ENCODE measurements at regions not wholly inside any gene's neighbourhood (a gene's known extent, or its start where the extent isn't known, plus 50 kb on each side); places are given as distances from the start of the nearest gene placed in this dataset.

DNA sequence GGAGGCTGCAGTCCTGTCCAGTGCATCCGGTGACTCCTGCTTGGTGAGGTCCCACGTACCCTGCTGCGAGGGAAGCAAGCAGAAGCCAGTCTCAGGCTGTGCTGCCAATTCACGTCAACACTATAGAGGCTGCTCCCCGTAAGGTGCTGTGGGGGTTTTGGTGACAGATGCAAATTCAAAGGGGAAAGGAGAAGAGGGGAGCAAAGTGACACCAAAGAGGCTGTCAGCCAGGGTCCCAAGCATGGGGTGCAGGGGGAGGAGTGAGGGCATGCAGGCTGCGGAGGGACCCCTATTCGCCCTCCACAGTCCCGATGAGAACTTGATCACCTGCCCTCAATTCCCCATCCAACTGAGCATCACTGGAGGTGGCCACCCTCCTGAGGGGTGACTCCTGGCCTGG is 179.4 kb upstream of the HS6ST1 start:
- DNase-seq = no peak

DNA sequence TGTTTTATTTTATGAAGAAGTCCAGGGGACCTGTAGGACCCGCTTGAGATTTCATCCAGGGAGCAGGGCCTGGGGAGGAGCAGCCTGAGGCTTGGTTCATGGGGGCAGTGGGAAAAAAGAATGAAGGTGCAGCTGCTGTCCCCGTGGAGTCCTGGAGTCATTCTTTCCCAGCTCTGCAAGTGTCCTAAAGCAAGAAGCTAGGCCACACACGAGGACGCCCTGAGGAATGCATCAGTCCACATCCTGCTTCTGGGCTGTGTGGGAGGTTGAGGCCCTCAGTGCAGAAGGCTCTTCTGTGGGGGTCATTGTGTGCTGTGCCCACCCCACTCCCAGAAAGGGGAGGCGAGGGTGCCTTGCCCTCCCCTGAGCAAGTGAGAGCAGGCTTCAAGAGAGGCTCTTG is 179.9 kb upstream of the HS6ST1 start:
- no peak for DNase-seq

DNA sequence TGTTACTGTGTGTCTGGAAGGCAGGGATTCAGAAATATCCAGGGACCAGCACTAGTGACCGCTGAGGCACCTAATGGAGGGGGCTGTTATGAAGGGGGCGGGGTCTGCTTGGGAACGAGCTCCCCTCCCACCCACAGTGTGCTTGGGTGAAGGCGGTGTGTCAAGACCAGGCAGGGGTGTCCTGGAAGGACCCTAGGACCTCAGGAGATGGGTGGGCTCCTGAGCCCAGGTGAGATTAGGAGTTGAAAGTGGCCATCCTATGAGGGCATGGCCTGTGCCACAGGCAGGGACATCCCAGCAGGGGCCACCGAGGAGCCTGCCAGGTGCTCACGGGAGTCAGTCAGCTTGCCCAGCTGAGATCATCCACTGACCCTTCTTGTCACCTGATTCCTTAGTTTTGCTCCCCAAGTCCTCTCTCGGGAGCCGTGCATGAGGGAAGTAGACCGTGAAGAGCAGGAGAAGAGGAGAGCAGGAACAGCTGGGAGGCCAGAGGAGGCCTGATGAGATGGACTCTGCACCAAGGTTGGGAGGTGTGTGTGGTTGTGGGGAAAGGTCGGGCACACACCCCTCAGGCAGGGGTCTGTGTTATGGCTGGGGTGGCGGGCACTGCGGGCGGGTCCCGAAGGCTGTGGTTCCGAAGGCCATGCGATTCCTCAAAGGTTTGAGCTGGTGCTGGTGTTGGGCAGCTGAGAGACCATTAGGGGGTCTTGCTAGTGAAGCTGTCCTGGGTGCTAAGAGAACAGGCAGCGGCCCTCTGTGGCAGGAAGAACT is 180.9 kb upstream of the HS6ST1 start:
- no peak for DNase-seq

DNA sequence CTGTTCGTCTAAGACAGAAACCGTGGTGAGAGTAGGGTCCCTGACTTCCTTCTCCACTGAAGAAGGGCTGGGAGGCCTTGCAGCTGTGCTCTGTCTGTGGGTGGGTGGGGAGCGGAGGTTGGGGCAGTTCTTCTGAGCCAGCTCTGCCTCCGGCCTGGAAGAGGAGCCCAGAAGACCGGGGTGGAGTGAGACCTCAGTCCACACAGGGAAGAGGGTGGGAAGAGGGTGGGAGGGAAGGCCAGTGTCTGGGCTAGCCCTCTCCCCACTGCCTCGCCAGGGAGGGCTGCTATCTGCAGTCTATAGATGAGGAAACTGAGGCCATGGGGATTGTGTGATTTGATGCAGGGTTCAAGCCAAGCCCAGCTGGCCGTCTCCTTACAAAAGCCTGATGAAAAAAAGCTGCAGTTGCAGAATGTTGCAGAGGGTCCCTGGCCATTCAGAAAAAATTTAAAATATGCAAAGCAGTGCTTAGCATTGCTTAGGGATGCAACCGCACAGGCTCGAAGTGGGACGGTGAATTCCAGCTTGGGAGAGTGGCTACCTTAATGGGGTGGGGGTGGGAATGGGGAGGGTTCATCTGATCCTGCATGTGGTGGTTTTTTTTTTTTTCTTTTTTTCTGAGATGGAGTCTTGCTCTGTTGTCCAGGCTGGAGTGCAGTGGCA is 181.6 kb upstream of the HS6ST1 start:
- no peak for DNase-seq

DNA sequence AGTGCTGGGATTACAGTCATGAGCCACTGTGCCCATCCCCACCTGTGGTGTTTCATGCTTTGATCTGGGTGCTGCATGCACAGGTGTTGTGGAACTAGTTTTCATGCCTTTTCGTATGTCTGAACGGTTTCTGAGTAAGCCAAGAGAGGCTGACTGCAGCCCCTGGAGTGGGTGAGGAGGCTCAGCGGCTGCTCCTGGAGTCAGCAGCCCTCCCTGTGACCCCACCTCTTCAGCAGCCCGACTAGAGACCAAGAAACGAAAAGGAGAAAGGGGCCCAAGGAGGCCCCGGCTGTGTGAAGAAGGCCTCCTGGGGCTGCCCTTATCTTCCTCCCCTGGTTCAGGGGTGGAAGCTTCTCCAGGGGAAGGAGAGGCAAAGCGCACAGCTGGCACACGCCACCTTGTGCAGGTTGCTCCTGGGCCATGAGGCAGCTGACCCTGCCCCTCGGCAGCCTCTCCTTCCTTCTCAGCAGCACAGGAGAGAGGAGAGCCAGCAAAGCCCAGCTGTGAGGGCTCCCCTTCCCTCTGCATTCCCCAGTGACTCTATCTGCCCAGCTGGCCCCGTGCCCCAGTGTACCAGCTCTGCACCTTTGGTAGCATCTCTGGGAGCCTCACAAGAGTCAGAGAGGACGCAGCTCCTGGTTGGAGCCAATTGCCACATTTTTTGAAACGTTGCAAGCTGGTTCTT is 182.5 kb upstream of the HS6ST1 start:
- no peak for DNase-seq

DNA sequence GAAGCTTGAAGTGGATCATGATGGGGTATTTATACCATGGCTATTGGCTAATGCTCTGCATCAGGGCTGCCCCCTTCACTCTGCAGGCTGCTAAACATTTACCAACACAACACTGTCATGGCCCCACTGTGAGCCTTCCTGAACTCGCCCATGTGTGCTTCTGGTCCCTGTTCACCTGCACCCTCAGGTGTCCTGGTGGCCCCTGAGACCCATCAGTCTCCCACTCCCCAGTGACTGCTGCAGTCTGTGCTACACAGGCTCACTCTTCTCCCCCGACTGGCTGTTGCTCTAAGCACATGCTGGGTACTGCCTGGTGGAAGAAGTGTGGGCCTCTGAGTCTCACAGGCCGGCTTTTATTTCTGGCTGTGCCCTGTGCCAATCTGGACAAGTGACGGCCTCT is 183.0 kb upstream of the HS6ST1 start:
- DNase-seq = no peak

DNA sequence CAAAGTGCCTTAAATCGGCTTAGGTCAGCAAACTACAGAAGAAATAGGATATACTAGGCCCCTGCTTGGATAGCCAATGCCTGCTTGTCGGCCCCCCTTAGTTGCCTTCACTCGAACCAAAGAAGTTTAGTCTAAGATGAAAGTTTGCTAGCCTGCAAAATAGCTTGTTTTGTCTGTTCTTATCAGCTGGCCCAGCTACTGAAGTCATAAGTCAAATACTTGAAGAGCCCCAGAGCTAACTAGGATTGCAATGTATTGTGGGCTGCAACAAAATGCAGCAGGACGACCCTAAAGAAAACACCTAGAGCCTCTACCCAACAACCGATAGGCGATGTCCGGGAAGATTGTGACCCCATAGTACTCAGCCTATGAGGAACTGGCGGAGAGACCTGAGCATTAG is 183.5 kb upstream of the HS6ST1 start:
- no peak for DNase-seq

DNA sequence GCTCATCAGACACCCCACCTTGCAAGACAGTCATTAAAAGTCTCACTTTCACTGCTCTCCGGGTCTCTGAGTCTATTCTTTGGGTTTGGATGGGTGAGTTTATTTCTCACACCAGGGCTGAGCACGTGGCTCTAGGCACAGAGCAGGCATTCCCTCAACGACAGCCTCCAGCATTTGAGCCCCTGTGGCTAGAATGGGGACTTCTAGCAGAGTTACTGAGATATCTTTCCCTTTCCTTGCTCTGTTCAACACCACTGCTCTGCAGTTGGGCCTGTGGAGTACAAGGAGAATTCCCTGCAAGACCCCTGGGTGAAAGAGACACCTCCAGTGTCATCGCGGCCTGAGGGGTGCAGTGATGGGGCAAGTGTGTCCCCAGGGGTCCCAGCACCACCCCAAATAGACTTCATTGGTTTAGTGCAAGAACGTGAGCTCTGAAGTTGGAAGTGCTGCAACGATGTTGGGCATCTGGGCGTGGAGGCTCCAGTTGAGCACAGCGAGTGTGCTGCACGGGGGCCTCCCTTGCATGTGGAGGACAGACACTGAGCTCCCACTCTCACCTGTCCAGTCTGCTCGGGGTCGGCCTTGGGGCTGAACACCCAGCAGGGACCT is 184.1 kb upstream of the HS6ST1 start:
- no peak for DNase-seq

DNA sequence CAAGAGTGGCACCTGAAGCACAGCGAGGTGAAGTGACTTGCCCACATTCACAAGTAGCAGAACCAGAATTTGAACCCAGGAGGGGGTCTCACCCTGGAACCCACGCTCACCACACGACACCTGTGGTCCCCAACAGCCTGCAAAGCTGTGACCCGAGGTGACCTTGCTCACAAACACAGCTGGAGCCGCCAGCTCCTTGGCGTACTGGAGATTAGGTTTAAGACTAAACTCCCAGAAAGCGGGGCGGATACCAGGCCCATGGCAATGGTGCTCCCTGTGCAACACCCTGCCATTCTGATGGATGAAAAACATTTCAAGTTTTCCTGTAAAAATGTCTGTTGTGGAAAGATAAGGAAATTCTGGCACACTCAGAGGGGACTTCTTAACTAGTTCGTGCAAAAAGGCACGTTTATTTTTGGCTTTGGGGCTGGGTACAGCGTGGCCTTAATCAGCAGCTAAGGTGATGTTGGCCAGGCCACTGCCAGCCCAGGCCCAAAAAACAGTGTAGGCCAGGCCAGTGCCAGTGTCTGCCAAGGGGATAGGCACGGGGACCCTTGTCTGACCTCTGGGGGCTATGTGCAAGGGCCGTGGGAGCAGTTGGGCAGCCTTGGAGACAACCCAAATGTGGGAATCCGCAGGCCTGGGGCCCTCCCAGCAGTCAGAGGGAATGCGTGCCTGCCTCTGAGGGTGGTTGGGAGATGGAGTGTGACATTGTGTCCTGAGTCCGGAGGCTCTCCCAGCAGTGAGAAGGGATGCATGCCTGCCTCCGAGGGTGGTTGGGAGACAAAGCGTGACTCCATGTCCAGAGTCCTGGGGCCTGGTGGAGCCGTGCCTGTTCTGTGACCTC is 185.0 kb upstream of the HS6ST1 start:
- no peak for DNase-seq

DNA sequence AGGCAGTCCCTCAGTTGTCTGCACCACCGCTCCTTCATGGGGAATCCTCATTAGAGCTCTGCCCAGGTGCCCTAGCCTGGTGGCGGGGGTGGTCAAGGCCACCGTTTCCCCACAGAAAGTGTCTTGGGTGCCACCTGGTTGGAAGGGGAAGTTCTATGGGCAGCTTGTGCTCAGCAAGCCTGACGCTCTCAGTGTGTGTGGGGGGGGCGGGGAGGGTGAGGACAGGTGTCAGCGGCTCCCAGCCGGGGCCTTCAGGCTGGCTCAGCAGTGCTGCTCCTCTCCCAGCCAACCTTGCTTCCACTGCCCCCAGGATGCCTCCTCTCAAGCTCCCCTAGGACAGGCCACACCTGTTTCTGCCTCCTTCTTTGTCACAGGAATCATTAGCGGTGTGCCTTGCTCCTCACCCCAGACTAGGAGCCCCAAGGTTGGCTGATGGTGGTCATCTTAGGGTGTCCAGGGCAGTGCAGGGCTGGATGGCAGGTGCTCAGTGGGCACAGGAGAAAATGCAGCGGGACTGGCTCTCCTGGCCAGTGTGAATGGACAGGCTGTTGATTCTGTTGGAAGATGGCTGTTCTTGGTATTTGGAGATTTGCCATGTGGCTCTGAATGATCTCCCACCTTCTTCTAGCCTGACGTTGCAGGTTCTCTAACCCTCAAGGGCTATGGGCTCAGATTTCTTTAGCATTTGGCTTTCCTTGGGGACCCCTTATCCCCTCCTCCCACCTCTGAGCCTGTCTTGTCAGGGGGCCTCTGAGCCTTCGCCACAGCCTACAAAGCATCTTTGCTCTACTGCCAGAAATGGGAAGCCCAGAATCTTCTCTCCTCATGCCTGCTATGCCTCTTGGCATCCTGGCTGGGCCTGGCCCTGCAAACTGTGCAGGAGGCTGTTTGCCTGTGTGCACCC is 185.8 kb upstream of the HS6ST1 start:
- DNase-seq = no peak

DNA sequence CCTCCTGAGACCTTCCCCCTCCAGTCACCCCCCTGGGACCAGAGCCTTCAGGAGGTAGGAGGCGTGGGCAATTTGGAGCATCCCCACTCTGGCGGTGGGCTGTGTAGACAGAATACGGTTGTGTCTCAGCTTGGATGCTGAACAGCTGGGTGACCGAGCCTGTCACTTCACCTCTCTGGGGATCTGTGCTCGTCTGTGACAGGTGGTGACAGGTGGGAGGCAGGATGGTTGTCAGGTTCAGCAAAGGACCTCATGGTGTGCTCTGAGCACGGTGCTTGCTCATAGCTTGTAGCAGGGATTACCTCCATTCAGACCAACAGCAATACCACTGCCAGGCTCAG is 186.5 kb upstream of the HS6ST1 start:
- no peak for DNase-seq

DNA sequence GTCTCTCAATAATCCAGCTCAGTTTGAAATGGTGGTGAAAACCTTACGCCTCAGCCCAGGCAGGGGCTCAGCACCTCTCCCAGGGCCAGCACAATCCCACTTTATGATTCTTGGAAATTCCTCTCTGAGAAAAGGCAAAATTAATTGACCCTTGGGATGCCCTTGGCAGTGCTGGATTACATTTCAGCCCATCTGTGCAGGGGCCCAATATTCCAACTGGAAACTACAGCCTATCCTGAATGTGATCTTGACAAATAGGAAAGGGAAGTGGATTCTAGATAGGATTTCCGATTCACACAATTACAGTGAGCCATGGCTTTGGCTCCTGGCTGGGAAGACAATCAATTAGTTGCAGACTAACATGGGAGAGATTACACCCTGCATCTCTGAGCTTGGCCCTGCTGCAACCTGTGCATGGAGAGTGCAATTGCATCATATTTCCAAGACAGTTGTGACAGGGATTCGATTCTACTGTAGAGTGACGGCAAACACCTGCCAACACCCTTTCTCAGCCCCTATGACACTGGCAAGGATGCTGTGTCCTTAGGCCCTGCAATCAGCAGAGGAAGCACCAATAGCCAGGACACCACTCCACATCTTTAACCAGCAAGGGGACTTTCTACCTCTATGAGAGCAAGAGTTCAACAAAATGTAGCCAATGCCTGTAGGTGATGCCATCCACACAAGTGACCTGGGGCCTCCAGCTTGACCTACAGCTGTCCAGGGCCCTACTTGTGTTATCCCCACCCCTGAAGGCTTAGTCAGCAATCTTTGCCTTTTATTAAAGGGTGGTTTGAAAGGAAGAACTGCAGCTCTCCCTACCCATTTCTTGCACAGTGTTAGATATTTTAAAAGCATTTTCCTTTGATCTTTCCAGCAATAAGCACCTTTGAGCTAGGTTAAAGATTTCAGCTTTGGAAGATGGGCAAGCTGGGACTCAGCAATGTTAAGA is 187.2 kb upstream of the HS6ST1 start:
- no peak for DNase-seq

DNA sequence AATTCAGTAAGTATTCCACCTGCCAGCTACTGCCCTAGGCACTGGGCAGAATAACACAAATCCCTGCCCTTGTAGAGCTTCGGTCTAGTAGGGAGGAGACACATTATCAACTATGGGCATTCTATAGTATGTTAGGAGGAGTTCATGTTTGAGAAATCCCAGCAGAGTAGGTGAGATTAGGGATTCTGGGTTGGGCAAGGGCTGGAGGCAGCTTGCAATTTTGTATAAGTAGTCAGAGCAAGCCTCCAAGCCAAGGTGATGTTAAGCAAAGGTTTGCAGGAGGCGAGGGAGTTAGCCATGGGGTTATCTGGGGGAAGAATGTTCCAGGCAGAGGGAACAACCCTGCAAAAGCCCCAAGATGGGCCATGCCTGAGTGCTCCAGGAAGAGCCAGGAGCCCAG is 187.9 kb upstream of the HS6ST1 start:
- no peak for DNase-seq

DNA sequence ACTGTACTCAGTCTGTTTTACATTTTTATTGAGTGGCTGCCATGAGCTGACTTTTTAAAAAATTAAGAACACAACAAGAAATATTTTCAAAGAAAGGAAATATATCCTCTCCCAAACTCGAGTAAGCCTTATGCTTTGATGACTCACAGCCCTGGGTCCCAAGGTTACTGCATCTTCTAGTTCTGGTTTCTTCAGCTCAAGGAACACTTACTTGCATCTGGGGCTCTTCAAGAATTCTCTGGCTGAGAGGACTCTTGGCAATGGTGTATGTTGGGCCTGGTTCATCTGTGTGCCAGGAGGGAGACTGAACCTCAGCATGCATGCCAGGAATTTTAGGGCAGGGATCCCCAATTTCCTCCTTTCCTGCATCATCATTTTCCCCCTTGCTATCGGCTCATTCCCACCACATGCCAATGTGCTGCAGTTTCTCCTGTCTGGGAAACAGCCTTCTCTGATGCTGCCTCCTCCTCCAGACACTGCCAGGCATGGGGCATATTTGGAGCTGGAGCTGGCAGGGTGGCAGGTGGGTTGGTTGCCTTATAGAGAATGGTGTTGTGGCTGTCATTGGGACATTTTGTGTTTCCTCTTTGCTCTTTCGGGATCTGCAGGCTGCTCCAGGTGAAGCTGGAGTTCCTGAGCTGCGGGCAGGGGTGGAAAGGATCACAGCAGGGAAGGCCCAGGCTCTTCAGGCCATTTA is 192.2 kb upstream of the HS6ST1 start:
- DNase-seq = no peak

DNA sequence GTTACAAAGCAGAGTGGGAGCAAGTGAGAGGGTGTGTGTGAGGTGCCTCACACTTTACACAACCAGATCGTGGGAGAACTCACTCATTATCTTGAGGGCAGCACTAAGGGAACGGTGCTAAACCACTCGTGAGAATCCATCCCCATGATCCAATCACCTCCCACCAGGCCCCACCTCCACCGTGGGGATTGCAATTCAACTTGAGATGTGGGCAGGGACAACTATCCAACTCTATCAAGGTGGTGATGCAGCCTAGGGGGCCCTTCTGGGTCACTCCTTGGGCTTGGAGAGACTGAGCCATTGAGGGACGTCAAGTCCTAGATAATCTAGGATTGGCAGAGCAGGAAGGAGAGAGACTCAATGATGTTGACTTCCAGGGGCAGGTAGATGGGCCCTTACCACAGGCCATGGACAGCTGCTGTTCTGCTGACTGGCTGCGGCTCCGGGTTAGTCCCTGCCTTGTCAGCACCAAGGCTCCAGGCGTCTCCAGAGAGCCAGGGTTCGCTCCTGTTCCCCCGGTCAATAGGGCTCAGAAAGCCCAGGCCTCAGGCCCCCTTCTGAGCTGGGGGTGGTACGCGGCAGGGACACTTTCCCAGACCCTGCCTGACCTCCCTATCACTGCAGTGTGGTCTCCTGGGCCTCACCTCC is 193.2 kb upstream of the HS6ST1 start:
- no peak for DNase-seq

DNA sequence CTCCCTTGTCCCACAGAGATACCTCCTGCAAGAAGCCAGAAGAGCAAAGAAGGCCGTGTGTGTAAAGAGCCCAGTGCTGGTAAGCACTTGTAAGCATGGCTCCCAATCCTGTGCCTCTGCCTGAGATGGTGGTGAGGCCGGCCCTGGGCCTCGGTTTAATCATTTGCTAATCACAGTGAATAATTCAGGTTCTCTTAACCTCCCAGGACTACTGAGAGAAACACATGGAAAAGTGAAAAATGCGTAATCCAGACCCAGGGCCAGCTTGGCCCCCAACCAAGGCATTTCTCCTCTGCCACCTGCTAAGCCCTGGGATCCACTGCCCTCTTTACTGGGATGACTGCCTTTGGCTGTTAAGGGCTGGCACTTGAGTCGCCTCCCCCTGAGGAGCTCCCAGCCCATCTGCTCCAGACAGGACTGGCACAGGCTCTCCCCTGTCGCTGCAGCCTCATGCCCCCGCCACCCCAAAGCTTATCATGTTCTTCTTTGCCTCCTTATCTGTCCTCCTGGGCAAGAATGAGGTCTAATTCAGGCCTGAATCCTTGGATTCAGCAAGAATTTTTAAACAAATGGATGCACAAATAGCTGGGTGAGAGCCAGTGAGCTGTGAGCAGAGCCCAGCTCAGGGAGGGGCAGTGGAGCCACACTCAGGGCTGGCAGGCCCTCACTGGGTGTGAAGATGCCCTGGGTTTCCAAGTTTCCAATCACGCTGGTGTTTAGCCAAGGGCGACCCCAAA is 193.9 kb upstream of the HS6ST1 start:
- no peak for DNase-seq

DNA sequence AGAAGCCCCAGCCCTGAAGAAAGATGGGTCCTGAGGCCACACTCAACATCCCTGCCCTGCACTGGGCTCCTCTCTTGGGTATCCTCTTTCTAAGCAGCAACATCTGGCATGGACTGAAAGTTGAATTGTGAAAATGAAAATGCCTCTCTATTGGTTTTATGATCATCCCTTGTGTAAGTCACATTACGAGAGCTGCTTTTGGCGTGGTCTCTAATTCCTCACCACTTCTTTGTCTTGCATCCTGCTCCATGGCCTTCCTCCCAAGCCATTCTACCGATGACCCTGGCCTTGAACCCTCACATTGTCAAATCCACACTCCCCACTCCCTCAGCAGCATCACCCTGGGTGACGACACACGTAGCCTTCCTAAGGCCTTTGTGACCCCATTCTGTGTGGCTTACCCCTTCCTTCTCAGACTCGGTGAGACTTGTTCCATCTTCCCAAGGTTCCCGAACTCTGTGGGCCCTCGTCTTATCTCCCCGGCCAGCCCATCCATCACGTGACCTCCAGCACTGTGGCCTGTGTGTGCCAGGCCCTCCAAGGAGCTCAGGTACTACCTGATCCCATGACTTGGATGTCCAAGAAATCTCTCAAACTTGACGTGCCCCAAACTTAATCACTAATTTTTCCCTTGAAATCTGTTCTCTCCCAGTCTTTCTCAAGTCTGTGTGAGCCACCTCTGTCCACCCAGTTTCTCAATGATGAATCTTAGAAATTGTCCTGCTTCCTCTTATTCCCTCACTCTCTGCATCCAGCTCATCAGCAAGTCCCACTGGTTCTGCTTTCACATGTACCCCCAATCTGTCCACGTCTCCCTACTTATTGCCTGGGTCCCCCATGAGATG is 194.7 kb upstream of the HS6ST1 start:
- DNase-seq = no peak

DNA sequence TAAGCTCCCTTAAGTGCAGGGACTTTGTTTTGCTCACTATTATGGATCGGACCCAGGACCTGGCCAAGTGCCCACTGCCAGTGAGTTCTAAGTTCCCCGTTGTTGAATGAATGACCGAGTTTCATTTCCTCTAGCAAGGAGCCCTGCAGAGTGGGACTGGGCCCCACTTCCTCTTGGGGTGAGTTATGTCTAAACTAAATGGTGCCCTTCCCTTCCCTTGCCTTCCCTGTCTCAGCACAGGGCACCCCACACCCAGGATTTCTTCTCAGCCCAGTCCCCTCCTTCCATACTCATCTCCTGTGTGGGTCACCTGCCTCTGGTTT is 195.3 kb upstream of the HS6ST1 start:
- DNase-seq = no peak

All from GOT3 (cell line).